Effector memory CD4-positive, alpha-beta T cell (primary cell): ENCODE measurements at regions not wholly inside any gene's neighbourhood (a gene's known extent, or its start where the extent isn't known, plus 50 kb on each side); places are given as distances from the start of the nearest gene placed in this dataset.

Source experiments
- DNase-seq, 3 donors: peaks; one replicate each; pipeline ENCODE4 v3.0.0-alpha.2; 2020
- H3K27ac ChIP-seq: 2 replicates; pipeline ENCODE4 v1.7.0; 2013; ENCODE audit warnings: mild to moderate bottlenecking, low read length, moderate library complexity; ENCODE audit not compliant: insufficient read depth, poor library complexity, severe bottlenecking
- H3K27me3 ChIP-seq: replicated peaks from 2 replicates; pipeline ENCODE4 v1.7.0; 2013; ENCODE audit warnings: mild to moderate bottlenecking, low read length; ENCODE audit not compliant: insufficient read depth, control insufficient read depth, poor library complexity, severe bottlenecking
- H3K36me3 ChIP-seq: 2 replicates; pipeline ENCODE4 v1.7.0; 2013; ENCODE audit warnings: mild to moderate bottlenecking, low read length, moderate library complexity; ENCODE audit not compliant: control insufficient read depth, insufficient read depth
- H3K4me1 ChIP-seq: 2 replicates; pipeline ENCODE4 v1.7.0; 2013; ENCODE audit warnings: low read length, mild to moderate bottlenecking; ENCODE audit not compliant: control insufficient read depth, insufficient read depth, poor library complexity, severe bottlenecking
- H3K4me3 ChIP-seq: 2 replicates; pipeline ENCODE4 v1.7.0; 2013; ENCODE audit warnings: low read length, low read depth, mild to moderate bottlenecking; ENCODE audit not compliant: insufficient read depth, poor library complexity, severe bottlenecking
- H3K9me3 ChIP-seq: 2 replicates; pipeline ENCODE4 v1.7.0; 2013; ENCODE audit warnings: mild to moderate bottlenecking, low read length, moderate library complexity; ENCODE audit not compliant: control insufficient read depth

GRCh38 chr12:93126069-93126474 is 197.0 kb upstream of the EEA1 start:
- H3K27me3 ChIP-seq, result no peaks in the 10 kb centered on the region
- no peaks in the 10 kb centered on the region for H3K4me1 ChIP-seq
- H3K27ac ChIP-seq, result no peak overlapping the region
- no peak overlapping the region for H3K4me3 ChIP-seq
- H3K9me3 ChIP-seq, result no peaks in the 10 kb centered on the region
- DNase-seq, result no peak
- no peaks in the 10 kb centered on the region for H3K36me3 ChIP-seq

GRCh38 chr12:93127107-93127560 is 198.0 kb upstream of the EEA1 start:
- Histone ChIP-seq H3K9me3 (no peaks in the 10 kb centered on the region), H3K27me3 (no peaks in the 10 kb centered on the region), H3K27ac (no peak overlapping the region), H3K36me3 (no peaks in the 10 kb centered on the region), H3K4me1 (no peaks in the 10 kb centered on the region), H3K4me3 (no peak overlapping the region)
- no peak for DNase-seq

GRCh38 chr12:93127582-93128331 is 198.7 kb upstream of the EEA1 start:
- no peaks in the 10 kb centered on the region for H3K36me3 ChIP-seq
- no peaks in the 10 kb centered on the region for H3K4me1 ChIP-seq
- DNase-seq, result no peak
- H3K27me3 ChIP-seq, result no peaks in the 10 kb centered on the region
- no peaks in the 10 kb centered on the region for H3K9me3 ChIP-seq
- no peak overlapping the region for H3K4me3 ChIP-seq
- H3K27ac ChIP-seq, result no peak overlapping the region

- Histone ChIP-seq H3K36me3 (no peaks in the 10 kb centered on the region), H3K27ac (no peak overlapping the region), H3K9me3 (no peaks in the 10 kb centered on the region), H3K4me3 (no peak overlapping the region), H3K4me1 (no peaks in the 10 kb centered on the region), H3K27me3 (no peaks in the 10 kb centered on the region)
- DNase-seq, result no peak
Measured at GRCh38 chr12:93128332-93128707, 199.2 kb upstream of the EEA1 start.

- H3K27ac ChIP-seq, result no peak overlapping the region
- no peaks in the 10 kb centered on the region for H3K27me3 ChIP-seq
- no peak overlapping the region for H3K4me3 ChIP-seq
- no peaks in the 10 kb centered on the region for H3K36me3 ChIP-seq
- H3K9me3 ChIP-seq, result no peaks in the 10 kb centered on the region
- no peak for DNase-seq
- H3K4me1 ChIP-seq, result no peaks in the 10 kb centered on the region
Measured at GRCh38 chr12:93130366-93131054, 201.4 kb upstream of the EEA1 start.

- H3K36me3 ChIP-seq, result no peaks in the 10 kb centered on the region
- no peak for DNase-seq
- H3K27ac ChIP-seq, result no peak overlapping the region
- no peaks in the 10 kb centered on the region for H3K4me1 ChIP-seq
- H3K27me3 ChIP-seq, result no peaks in the 10 kb centered on the region
- no peak overlapping the region for H3K4me3 ChIP-seq
- no peaks in the 10 kb centered on the region for H3K9me3 ChIP-seq
Measured at GRCh38 chr12:93133361-93133760, 204.3 kb upstream of the EEA1 start.

GRCh38 chr12:93134175-93134890 is 205.2 kb upstream of the EEA1 start:
- H3K4me3 ChIP-seq, result no peak overlapping the region
- no peak for DNase-seq
- H3K27ac ChIP-seq, result no peak overlapping the region
- no peaks in the 10 kb centered on the region for H3K27me3 ChIP-seq
- no peaks in the 10 kb centered on the region for H3K9me3 ChIP-seq
- H3K36me3 ChIP-seq, result no peaks in the 10 kb centered on the region
- H3K4me1 ChIP-seq, result no peaks in the 10 kb centered on the region

DNA sequence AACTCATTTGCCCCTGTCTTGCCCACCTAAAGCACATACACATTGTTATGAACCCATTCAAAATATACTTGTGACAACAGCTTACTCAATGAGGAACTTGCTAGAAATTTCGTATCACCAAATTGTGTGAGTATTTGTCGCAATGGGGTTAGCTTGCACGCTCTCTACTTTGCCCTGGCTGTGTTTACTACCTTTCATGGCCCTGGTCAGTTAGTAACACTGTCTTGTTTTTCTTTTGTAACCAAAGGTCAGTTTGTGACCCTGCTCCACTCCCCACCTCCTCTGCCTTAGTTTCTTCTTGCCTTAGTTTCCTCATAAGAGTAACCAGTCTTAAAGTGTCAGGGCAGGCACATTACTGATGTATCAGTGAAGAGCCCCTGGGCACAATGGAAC is 205.8 kb upstream of the EEA1 start:
- Histone ChIP-seq H3K27ac (no peak overlapping the region), H3K27me3 (no peaks in the 10 kb centered on the region), H3K9me3 (no peaks in the 10 kb centered on the region), H3K36me3 (no peaks in the 10 kb centered on the region), H3K4me3 (no peak overlapping the region), H3K4me1 (no peaks in the 10 kb centered on the region)
- no peak for DNase-seq

DNA sequence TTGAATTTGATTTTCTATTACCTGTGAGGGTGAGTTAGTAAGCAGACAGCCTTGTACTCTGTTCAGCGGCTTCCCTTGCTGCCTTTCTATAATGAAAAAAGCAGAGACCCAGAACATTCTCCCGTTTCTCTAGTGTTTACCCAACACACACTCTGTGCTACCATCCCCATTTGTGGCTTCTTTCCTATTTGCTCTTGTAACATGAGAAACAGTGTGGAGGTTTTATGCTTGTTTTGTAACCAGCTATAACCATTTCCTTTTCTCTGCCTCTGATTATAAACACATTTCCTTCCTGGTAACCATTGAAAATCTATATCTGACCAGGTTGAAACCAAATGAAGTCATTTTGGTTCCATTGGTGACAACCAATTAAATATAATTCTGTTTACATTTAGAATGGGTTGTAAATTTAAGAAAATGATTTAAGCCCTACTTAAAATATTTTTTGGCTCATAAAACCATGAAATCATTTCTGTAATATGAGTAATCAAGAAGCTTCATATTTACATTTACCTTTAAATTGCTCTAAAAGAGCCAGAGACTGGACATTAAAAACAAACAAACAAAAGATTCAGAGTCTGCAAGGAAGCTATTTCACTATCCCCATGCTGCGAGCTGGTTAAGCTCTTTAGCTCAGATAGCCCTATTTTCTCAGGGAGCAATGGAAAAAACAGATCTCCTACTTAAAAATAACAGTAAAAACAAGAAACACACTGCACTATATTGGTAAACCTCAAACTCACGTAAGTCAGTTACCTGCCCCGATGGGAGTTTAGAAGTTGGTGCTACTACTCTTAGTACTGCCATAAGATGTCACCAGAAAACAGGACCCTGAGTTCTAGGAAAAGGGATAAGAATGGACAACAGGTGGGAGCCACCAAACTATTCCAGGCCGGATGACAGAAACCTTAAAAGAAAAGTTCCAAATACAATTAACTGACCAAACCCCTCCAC is 206.5 kb upstream of the EEA1 start:
- Histone ChIP-seq H3K27ac (no peak overlapping the region), H3K36me3 (no peaks in the 10 kb centered on the region), H3K4me1 (no peaks in the 10 kb centered on the region), H3K9me3 (no peaks in the 10 kb centered on the region), H3K27me3 (no peaks in the 10 kb centered on the region), H3K4me3 (no peak overlapping the region)
- DNase-seq, result no peak
